ENCODE measurements at regions not wholly inside any gene's neighbourhood (a gene's known extent, or its start where the extent isn't known, plus 50 kb on each side); places are given as distances from the start of the nearest gene placed in this dataset.
"Not testable (repeated sequence)": the region's sequence is repeated elsewhere in the genome, so short reads cannot be mapped to it uniquely, and the experiment has no call there.

GRCh38 chr4:34861666-34862065 lies 1382.6 kb downstream of the ARAP2 start:
- no peak for DNase-seq (ENCODE audit: low spot score)

GRCh38 chr4:34878961-34879360 lies 1365.4 kb downstream of the ARAP2 start:
- DNase-seq (ENCODE audit: low spot score), result no peak

- DNase-seq (ENCODE audit: low spot score), result no peak
Observed at GRCh38 chr4:34880246-34880645, 1364.1 kb downstream of the ARAP2 start.

GRCh38 chr4:34891892-34892291 lies 1352.4 kb downstream of the ARAP2 start:
- DNase-seq (ENCODE audit: low spot score), result no peak

- no peak for DNase-seq (ENCODE audit: low spot score)
Observed at GRCh38 chr4:34893382-34893781, 1350.9 kb downstream of the ARAP2 start.

- no peak for DNase-seq (ENCODE audit: low spot score)
Observed at GRCh38 chr4:34920032-34920431, 1324.3 kb downstream of the ARAP2 start.

- no peak for DNase-seq (ENCODE audit: low spot score)
Observed at GRCh38 chr4:34921391-34921790, 1322.9 kb downstream of the ARAP2 start.

GRCh38 chr4:34922325-34922724 lies 1322.0 kb downstream of the ARAP2 start:
- DNase-seq (ENCODE audit: low spot score), result no peak

GRCh38 chr4:34932591-34932990 lies 1311.7 kb downstream of the ARAP2 start:
- no peak for DNase-seq (ENCODE audit: low spot score)

- no peak for DNase-seq (ENCODE audit: low spot score)
Observed at GRCh38 chr4:34935739-34936138, 1308.6 kb downstream of the ARAP2 start.

GRCh38 chr4:34939073-34939472 lies 1305.2 kb downstream of the ARAP2 start:
- no peak for DNase-seq (ENCODE audit: low spot score)

GRCh38 chr4:34943741-34944386 lies 1300.5 kb downstream of the ARAP2 start:
- DNase-seq (ENCODE audit: low spot score), result no peak

GRCh38 chr4:34950926-34951325 lies 1293.4 kb downstream of the ARAP2 start:
- no peak for DNase-seq (ENCODE audit: low spot score)

GRCh38 chr4:34953145-34953799 lies 1291.0 kb downstream of the ARAP2 start:
- DNase-seq (ENCODE audit: low spot score), result no peak

- no peak for DNase-seq (ENCODE audit: low spot score)
Observed at GRCh38 chr4:34964613-34965012, 1279.7 kb downstream of the ARAP2 start.

- no peak for DNase-seq (ENCODE audit: low spot score)
Observed at GRCh38 chr4:34972189-34972588, 1272.1 kb downstream of the ARAP2 start.

GRCh38 chr4:34973650-34974312 lies 1270.5 kb downstream of the ARAP2 start:
- DNase-seq (ENCODE audit: low spot score), result no peak

GRCh38 chr4:34974313-34974680 lies 1270.0 kb downstream of the ARAP2 start:
- DNase-seq (ENCODE audit: low spot score), result no peak

GRCh38 chr4:35021222-35021621 lies 1223.1 kb downstream of the ARAP2 start:
- not testable (repeated sequence) for DNase-seq (ENCODE audit: low spot score)

GRCh38 chr4:35025152-35025834 lies 1219.0 kb downstream of the ARAP2 start:
- DNase-seq (ENCODE audit: low spot score), result no peak

- DNase-seq (ENCODE audit: low spot score), result no peak
Observed at GRCh38 chr4:35038079-35038805, 1206.1 kb downstream of the ARAP2 start.

- no peak for DNase-seq (ENCODE audit: low spot score)
Observed at GRCh38 chr4:35038845-35039244, 1205.5 kb downstream of the ARAP2 start.
